ENCODE measurements at regions not wholly inside any gene's neighbourhood (a gene's known extent, or its start where the extent isn't known, plus 50 kb on each side); places are given as distances from the start of the nearest gene placed in this dataset.

- TF ChIP-seq CTCF (conservative IDR thresholded peaks at IDR 0.05 in 1 of 2, IDR thresholded peaks at IDR 0.05 in 1 of 2; ENCODE audit: low read depth in 1 of 2, low read length in 2 of 2): no peak
- TF ChIP-seq EZH2 (IDR thresholded peaks at IDR 0.05; ENCODE audit: low read length, missing control alignments): no peak
Observed at GRCh38 chr9:129423216-129423615, 197.7 kb downstream of the C9orf50 start.

Data from fibroblast of lung (primary cell).